Bronchial epithelial cell (primary cell): ENCODE measurements at regions not wholly inside any gene's neighbourhood (a gene's known extent, or its start where the extent isn't known, plus 50 kb on each side); places are given as distances from the start of the nearest gene placed in this dataset.

Experiments
- DNase-seq: peaks from one replicate; pipeline ENCODE4 v3.0.0-alpha.2; 2010; ENCODE audit warnings: low read depth
- FAIRE-seq: peaks from 2 replicates; lab custom pipeline; 2011; peaks lifted over from hg19 to GRCh38; lab: Jason Lieb, UNC
- H3K27me3 ChIP-seq: 2 replicates; pipeline ENCODE4 v1.5.1; 2011; ENCODE audit warnings: low read length; ENCODE audit not compliant: control insufficient read depth, insufficient read depth
- H3K36me3 ChIP-seq: 2 replicates; pipeline ENCODE4 v1.5.1; 2011; ENCODE audit warnings: low read length; ENCODE audit not compliant: control insufficient read depth, insufficient read depth
- H3K4me3 ChIP-seq: 2 replicates; pipeline ENCODE4 v1.5.1; 2011; ENCODE audit warnings: mild to moderate bottlenecking, low read depth, low read length, control low read depth
- TF ChIP-seq, protein P1 (sequence below): IDR thresholded peaks from 2 replicates; pipeline ENCODE4 v1.5.1; 2011; ENCODE audit warnings: mild to moderate bottlenecking, moderate library complexity, low read length, control low read depth, inconsistent platforms; ENCODE audit not compliant: insufficient read depth, severe bottlenecking

DNA sequence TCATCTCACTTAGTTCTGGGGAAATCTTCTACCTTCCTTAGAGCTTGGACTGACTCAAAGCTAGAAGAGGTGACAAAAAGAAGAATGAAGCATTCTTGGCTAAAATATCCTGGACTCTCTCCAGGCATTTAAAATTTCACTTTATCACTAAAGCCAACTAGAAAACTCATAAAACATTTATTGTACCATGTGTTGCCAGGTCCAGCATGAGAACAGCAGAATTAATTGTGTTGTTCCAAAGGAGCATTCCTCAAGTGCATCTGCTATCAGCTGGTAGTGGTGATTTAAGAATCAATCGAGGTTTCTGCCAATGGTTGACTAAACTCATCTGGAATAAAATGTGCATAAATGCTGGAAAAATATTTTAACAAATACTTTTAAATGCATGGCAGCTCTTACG is 147.3 kb upstream of the SSTR4 start:
- Histone ChIP-seq H3K27me3 (no peaks in the 10 kb centered on the region), H3K4me3 (no peak overlapping the region), H3K36me3 (no peaks in the 10 kb centered on the region)
- FAIRE-seq (no peak), DNase-seq (no peak)
- TF ChIP-seq, protein P1, sequence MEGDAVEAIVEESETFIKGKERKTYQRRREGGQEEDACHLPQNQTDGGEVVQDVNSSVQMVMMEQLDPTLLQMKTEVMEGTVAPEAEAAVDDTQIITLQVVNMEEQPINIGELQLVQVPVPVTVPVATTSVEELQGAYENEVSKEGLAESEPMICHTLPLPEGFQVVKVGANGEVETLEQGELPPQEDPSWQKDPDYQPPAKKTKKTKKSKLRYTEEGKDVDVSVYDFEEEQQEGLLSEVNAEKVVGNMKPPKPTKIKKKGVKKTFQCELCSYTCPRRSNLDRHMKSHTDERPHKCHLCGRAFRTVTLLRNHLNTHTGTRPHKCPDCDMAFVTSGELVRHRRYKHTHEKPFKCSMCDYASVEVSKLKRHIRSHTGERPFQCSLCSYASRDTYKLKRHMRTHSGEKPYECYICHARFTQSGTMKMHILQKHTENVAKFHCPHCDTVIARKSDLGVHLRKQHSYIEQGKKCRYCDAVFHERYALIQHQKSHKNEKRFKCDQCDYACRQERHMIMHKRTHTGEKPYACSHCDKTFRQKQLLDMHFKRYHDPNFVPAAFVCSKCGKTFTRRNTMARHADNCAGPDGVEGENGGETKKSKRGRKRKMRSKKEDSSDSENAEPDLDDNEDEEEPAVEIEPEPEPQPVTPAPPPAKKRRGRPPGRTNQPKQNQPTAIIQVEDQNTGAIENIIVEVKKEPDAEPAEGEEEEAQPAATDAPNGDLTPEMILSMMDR: no peak

DNA sequence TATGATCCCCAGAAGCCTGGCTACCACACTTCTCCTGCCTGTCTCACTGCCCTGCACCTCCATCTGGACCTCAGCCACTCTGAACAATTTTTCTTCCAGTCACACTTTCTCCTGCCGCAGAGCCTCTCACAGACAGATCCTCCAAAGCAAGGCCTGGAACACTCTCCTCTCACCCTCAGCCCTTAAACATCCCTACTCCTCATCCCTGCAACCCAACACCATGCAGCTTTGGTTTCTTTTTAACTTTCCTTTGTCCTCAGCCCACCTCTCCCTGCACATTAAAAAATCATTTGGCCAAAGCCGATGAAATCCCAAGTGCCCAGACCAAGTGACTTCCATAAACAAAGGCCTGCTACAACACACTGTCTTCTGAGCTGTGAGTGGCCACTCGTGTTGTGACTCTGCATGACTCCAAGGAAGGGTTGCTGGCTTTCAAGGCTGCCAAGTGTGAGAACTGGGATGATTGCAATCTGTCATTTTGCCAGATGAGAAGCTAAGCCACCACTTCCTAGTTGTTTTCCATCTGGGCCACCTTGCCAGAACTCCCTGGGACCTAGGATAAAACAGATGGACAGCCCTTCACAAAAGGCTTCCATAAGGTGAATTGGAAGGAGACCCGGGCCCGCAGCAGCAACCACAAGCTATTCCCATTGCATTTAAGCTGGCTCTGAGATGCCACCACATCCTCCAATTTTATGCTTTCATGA is 144.4 kb upstream of the SSTR4 start:
- no peaks in the 10 kb centered on the region for H3K27me3 ChIP-seq
- no peak overlapping the region for H3K4me3 ChIP-seq
- H3K36me3 ChIP-seq: no peaks in the 10 kb centered on the region
- no peak for DNase-seq
- TF ChIP-seq, protein P1: no peak
- no peak for FAIRE-seq

DNA sequence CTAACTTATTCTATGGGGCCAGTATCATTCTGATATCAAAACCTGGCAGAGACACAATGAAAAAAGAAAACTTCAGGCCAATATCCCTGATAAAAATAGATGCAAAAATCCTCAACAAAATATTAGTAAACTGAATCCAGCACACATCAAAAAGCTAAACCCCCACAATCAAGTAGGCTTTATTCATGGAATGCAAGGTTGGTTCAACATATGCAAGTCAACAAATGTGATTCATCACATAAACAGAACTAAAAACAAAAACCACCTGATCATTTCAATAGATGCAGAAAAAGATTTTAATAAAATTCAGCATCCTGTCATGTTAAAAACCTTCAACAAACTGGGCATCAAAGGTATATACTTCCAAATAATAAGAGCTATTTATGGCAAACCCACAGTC is 133.9 kb upstream of the SSTR4 start:
- no peak for FAIRE-seq

DNA sequence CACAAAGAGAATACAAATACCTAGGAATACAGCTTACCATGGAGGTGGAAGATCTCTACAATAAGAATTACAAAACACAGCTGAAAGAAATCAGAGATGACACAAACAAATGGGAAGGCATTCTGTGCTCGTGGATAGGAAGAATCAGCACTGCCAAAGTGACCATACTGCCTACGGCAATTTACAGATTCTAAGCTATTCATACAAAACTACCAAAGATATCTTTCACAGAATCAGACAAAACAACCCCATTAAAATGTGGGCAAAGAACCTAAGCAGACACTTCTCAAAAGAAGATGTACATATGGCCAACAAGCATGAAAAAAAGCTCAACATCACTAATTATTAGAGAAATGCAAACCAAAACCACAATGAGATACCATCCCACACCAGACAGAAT is 133.2 kb upstream of the SSTR4 start:
- no peaks in the 10 kb centered on the region for H3K36me3 ChIP-seq
- no peak overlapping the region for H3K4me3 ChIP-seq
- H3K27me3 ChIP-seq: no peaks in the 10 kb centered on the region
- FAIRE-seq (no peak), DNase-seq (no peak)
- TF ChIP-seq, protein P1: no peak

More for the DNA sequence above, 133.9 kb upstream of the SSTR4 start:
- Histone ChIP-seq H3K36me3 (no peaks in the 10 kb centered on the region), H3K27me3 (no peaks in the 10 kb centered on the region), H3K4me3 (no peak overlapping the region)
- DNase-seq: no peak
- TF ChIP-seq, protein P1: no peak

DNA sequence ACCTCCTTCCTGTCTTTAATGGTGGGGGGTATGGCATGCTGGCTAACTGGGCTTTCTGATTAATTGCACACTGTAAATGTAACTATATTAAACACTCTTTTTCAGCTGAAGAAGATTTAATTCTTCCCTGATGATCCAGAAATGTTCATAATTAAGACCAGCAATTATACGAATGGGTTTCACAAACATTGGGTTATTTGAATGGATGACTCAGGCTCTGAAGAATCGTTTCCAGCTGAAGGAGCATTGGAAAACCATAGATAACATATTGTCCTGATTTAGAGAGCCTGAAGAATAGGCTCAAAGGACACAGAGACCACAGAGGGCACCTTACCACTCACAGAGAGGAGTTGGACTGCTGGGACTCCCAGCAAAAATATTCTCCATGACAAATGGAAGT is 130.7 kb upstream of the SSTR4 start:
- no peaks in the 10 kb centered on the region for H3K36me3 ChIP-seq
- TF ChIP-seq, protein P1: no peak
- no peak overlapping the region for H3K4me3 ChIP-seq
- DNase-seq (no peak), FAIRE-seq (no peak)
- no peaks in the 10 kb centered on the region for H3K27me3 ChIP-seq

DNA sequence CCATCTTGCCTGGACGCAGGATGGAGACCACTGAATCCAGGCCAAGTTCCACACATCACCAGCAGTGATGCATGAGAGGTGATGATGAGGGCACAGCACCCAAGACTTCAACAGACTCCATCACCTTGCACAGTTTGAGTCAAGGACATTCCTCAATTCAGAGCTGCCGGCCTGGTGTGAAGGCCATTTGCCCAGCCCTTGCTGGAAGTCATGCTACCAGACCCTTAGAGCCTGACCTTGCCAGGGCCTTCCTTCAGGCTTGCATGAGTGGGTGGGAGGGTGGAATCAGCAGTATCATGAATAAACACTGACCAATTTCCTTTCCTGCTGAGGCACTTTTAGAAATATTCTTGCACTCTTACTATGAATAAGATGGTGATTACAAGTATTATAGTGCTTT is 130.2 kb upstream of the SSTR4 start:
- Histone ChIP-seq H3K36me3 (no peaks in the 10 kb centered on the region), H3K4me3 (no peak overlapping the region), H3K27me3 (no peaks in the 10 kb centered on the region)
- TF ChIP-seq, protein P1: no peak
- no peak for DNase-seq
- peak; percentile 23 for FAIRE-seq
